Epithelial cell of proximal tubule (primary cell): ENCODE measurements at regions not wholly inside any gene's neighbourhood (a gene's known extent, or its start where the extent isn't known, plus 50 kb on each side); places are given as distances from the start of the nearest gene placed in this dataset.

Source experiments
- DNase-seq: peaks from one replicate; pipeline ENCODE4 v3.0.0-alpha.2; 2011; ENCODE audit warnings: low read depth
- H3K4me3 ChIP-seq: 2 replicates; pipeline ENCODE4 v1.5.1; 2011; ENCODE audit warnings: low read depth, mild to moderate bottlenecking, low read length
- CTCF ChIP-seq: conservative IDR thresholded peaks from 2 replicates; pipeline ENCODE4 v1.5.1; 2012; ENCODE audit warnings: low read depth, mild to moderate bottlenecking, low read length

- TF ChIP-seq CTCF: no peak
- no peak overlapping the region for H3K4me3 ChIP-seq
- DNase-seq: no peak
Observed at GRCh38 chr2:62439425-62439824, 66.6 kb downstream of the TMEM17 start.

- TF ChIP-seq CTCF: no peak
- no peak overlapping the region for H3K4me3 ChIP-seq
- DNase-seq: no peak
Observed at GRCh38 chr2:62437785-62438184, 68.2 kb downstream of the TMEM17 start.

- DNase-seq: no peak
- TF ChIP-seq CTCF: no peak
- no peak overlapping the region for H3K4me3 ChIP-seq
Observed at GRCh38 chr2:62435720-62436119, 70.3 kb downstream of the TMEM17 start.

GRCh38 chr2:62432407-62432806, 73.6 kb downstream of the TMEM17 start:
- no peak for DNase-seq
- TF ChIP-seq CTCF: no peak
- H3K4me3 ChIP-seq: no peak overlapping the region

- TF ChIP-seq CTCF: no peak
- no peak overlapping the region for H3K4me3 ChIP-seq
- DNase-seq: no peak
Observed at GRCh38 chr2:62431512-62431911, 74.5 kb downstream of the TMEM17 start.

GRCh38 chr2:62430146-62430545, 75.8 kb downstream of the TMEM17 start:
- TF ChIP-seq CTCF: no peak
- no peak overlapping the region for H3K4me3 ChIP-seq

GRCh38 chr2:62427146-62427545, 78.8 kb downstream of the TMEM17 start:
- TF ChIP-seq CTCF: no peak
- H3K4me3 ChIP-seq: no peak overlapping the region
- DNase-seq: no peak

More at GRCh38 chr2:62430146-62430545, 75.8 kb downstream of the TMEM17 start:
- DNase-seq: no peak
